ENCODE measurements at regions not wholly inside any gene's neighbourhood (a gene's known extent, or its start where the extent isn't known, plus 50 kb on each side); places are given as distances from the start of the nearest gene placed in this dataset.
"Not testable (repeated sequence)": the region's sequence is repeated elsewhere in the genome, so short reads cannot be mapped to it uniquely, and the experiment has no call there.

- no peak overlapping the region for H3K4me3 ChIP-seq (ENCODE audit: low read depth, low read length)
- no peak for TF ChIP-seq CTCF (IDR thresholded peaks at IDR 0.05; ENCODE audit: borderline replicate concordance, insufficient read depth, low read depth, low read length)
Observed at GRCh38 chr21:17388226-17388625, 124.6 kb upstream of the CXADR start.

GRCh38 chr21:17389311-17389710 lies 123.5 kb upstream of the CXADR start:
- TF ChIP-seq CTCF (IDR thresholded peaks at IDR 0.05; ENCODE audit: borderline replicate concordance, insufficient read depth, low read depth, low read length) = no peak
- H3K4me3 ChIP-seq (ENCODE audit: low read depth, low read length) = no peak overlapping the region

- no peak for TF ChIP-seq CTCF (IDR thresholded peaks at IDR 0.05; ENCODE audit: borderline replicate concordance, insufficient read depth, low read depth, low read length)
- H3K4me3 ChIP-seq (ENCODE audit: low read depth, low read length) = no peak overlapping the region
Observed at GRCh38 chr21:17390569-17390968, 122.3 kb upstream of the CXADR start.

GRCh38 chr21:17391811-17392340 lies 121.0 kb upstream of the CXADR start:
- no peak for TF ChIP-seq CTCF (IDR thresholded peaks at IDR 0.05; ENCODE audit: borderline replicate concordance, insufficient read depth, low read depth, low read length)
- no peak overlapping the region for H3K4me3 ChIP-seq (ENCODE audit: low read depth, low read length)

- no peak for TF ChIP-seq CTCF (IDR thresholded peaks at IDR 0.05; ENCODE audit: borderline replicate concordance, insufficient read depth, low read depth, low read length)
- no peak overlapping the region for H3K4me3 ChIP-seq (ENCODE audit: low read depth, low read length)
Observed at GRCh38 chr21:17393413-17393812, 119.4 kb upstream of the CXADR start.

- TF ChIP-seq CTCF (IDR thresholded peaks at IDR 0.05; ENCODE audit: borderline replicate concordance, insufficient read depth, low read depth, low read length) = no peak
- no peak overlapping the region for H3K4me3 ChIP-seq (ENCODE audit: low read depth, low read length)
Observed at GRCh38 chr21:17396948-17397347, 115.9 kb upstream of the CXADR start.

- no peak for TF ChIP-seq CTCF (IDR thresholded peaks at IDR 0.05; ENCODE audit: borderline replicate concordance, insufficient read depth, low read depth, low read length)
- H3K4me3 ChIP-seq (ENCODE audit: low read depth, low read length) = no peak overlapping the region
Observed at GRCh38 chr21:17397703-17398102, 115.1 kb upstream of the CXADR start.

GRCh38 chr21:17398954-17399353 lies 113.9 kb upstream of the CXADR start:
- not testable (repeated sequence) for H3K4me3 ChIP-seq (ENCODE audit: low read depth, low read length)
